ENCODE measurements at regions not wholly inside any gene's neighbourhood (a gene's known extent, or its start where the extent isn't known, plus 50 kb on each side); places are given as distances from the start of the nearest gene placed in this dataset.

DNA sequence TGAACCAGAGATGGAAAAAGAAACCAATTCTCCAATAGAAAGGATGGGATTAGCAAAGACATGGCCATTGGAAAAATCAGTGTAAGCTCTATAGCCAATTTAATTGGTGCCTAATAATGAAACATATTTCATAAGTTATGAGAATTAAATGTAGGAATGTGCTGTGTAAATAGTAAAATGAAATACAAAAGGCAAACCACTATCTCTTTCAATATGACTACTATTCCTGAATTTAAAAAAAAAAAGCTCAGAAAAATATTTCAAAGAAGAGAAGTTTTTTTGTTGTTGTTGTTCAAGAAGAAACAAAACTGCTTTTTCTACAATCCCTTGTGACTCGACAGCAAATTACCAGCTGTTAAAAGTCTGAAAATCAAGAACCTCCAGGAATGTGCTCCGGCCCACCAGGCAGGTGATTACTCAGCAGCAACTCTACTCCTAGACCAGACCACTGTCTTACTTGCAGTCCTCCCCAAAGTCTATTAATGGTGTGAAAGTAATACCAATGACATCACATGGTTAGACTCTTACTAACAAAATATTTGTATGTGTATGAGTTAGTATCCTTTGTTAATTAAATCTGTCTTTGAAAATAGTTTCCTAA, 362.4 kb downstream of the KCTD12 start:
- TF ChIP-seq, protein P1, sequence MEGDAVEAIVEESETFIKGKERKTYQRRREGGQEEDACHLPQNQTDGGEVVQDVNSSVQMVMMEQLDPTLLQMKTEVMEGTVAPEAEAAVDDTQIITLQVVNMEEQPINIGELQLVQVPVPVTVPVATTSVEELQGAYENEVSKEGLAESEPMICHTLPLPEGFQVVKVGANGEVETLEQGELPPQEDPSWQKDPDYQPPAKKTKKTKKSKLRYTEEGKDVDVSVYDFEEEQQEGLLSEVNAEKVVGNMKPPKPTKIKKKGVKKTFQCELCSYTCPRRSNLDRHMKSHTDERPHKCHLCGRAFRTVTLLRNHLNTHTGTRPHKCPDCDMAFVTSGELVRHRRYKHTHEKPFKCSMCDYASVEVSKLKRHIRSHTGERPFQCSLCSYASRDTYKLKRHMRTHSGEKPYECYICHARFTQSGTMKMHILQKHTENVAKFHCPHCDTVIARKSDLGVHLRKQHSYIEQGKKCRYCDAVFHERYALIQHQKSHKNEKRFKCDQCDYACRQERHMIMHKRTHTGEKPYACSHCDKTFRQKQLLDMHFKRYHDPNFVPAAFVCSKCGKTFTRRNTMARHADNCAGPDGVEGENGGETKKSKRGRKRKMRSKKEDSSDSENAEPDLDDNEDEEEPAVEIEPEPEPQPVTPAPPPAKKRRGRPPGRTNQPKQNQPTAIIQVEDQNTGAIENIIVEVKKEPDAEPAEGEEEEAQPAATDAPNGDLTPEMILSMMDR (IDR thresholded peaks at IDR 0.05) = no peak
- no peak for TF ChIP-seq POLR2A (IDR thresholded peaks at IDR 0.05)
